Uterus (tissue), 2 donors: ENCODE measurements at regions not wholly inside any gene's neighbourhood (a gene's known extent, or its start where the extent isn't known, plus 50 kb on each side); places are given as distances from the start of the nearest gene placed in this dataset.

Source experiments
- POLR2A ChIP-seq, 2 donors: fragments of 450-650 bp; IDR thresholded peaks; one replicate each; pipeline ENCODE4 v1.6.1; 2016; ENCODE audit warnings: antibody characterized with exemption in 2 of 2, mild to moderate bottlenecking in 1 of 2, moderate library complexity in 1 of 2
- TF ChIP-seq, protein P1 (sequence below), 4 experiments: fragments of 200-600 bp in 2 of 4; fragments of 450-650 bp in 2 of 4; sonication (generic) in 2 of 4; IDR thresholded peaks; one replicate each; pipeline ENCODE4 v1.5.1; 2016 to 2019; ENCODE audit warnings: antibody characterized with exemption in 4 of 4, mild to moderate bottlenecking in 2 of 4, moderate library complexity in 1 of 4

DNA sequence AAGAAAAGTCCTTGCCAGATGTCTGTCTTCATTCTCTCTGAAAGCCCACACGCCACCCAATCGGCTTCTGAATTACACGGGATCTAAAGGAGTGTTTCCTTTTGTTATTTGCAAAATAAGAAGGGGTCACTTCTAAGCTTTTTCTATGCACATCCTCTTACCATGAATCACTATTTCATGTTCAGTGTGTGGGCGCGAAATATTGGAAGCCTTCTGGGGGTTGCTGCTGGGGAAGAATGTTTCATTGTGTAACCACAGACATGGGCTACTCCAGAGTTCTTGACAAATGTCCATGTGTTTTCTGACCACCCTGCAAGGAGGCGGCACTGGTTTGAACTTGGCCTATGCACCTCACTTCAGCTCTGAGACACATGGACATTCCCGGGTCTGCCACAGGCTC, 133.6 kb upstream of the APCDD1 start:
- TF ChIP-seq, protein P1, sequence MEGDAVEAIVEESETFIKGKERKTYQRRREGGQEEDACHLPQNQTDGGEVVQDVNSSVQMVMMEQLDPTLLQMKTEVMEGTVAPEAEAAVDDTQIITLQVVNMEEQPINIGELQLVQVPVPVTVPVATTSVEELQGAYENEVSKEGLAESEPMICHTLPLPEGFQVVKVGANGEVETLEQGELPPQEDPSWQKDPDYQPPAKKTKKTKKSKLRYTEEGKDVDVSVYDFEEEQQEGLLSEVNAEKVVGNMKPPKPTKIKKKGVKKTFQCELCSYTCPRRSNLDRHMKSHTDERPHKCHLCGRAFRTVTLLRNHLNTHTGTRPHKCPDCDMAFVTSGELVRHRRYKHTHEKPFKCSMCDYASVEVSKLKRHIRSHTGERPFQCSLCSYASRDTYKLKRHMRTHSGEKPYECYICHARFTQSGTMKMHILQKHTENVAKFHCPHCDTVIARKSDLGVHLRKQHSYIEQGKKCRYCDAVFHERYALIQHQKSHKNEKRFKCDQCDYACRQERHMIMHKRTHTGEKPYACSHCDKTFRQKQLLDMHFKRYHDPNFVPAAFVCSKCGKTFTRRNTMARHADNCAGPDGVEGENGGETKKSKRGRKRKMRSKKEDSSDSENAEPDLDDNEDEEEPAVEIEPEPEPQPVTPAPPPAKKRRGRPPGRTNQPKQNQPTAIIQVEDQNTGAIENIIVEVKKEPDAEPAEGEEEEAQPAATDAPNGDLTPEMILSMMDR (IDR thresholded peaks at IDR 0.05): no peak
- TF ChIP-seq POLR2A (IDR thresholded peaks at IDR 0.05): no peak
